ENCODE measurements at regions not wholly inside any gene's neighbourhood (a gene's known extent, or its start where the extent isn't known, plus 50 kb on each side); places are given as distances from the start of the nearest gene placed in this dataset.

GRCh38 chr17:33797181-33797580, 457.9 kb upstream of the CCL2 start:
- no peak for DNase-seq

GRCh38 chr17:33798308-33798707, 456.8 kb upstream of the CCL2 start:
- DNase-seq = no peak

- no peak for DNase-seq
These were observed 452.5 kb upstream of the CCL2 start for GRCh38 chr17:33802349-33803198.

GRCh38 chr17:33803199-33803685, 451.8 kb upstream of the CCL2 start:
- DNase-seq = no peak

GRCh38 chr17:33803686-33804085, 451.4 kb upstream of the CCL2 start:
- no peak for DNase-seq

- no peak for DNase-seq
These were observed 450.7 kb upstream of the CCL2 start for GRCh38 chr17:33804401-33804800.

GRCh38 chr17:33806631-33807030, 448.5 kb upstream of the CCL2 start:
- no peak for DNase-seq

GRCh38 chr17:33809748-33810147, 445.3 kb upstream of the CCL2 start:
- no peak for DNase-seq

- no peak for DNase-seq
These were observed 443.9 kb upstream of the CCL2 start for GRCh38 chr17:33811004-33811760.

GRCh38 chr17:33811984-33812577, 443.0 kb upstream of the CCL2 start:
- no peak for DNase-seq

- DNase-seq = no peak
These were observed 440.2 kb upstream of the CCL2 start for GRCh38 chr17:33814852-33815251.

- no peak for DNase-seq
These were observed 439.0 kb upstream of the CCL2 start for GRCh38 chr17:33816036-33816435.

GRCh38 chr17:33816842-33817617, 438.1 kb upstream of the CCL2 start:
- DNase-seq = no peak

GRCh38 chr17:33819539-33819938, 435.5 kb upstream of the CCL2 start:
- DNase-seq = no peak

- DNase-seq = no peak
These were observed 422.8 kb upstream of the CCL2 start for GRCh38 chr17:33832262-33832661.

- no peak for DNase-seq
These were observed 417.8 kb upstream of the CCL2 start for GRCh38 chr17:33837281-33837680.

GRCh38 chr17:33838281-33838680, 416.8 kb upstream of the CCL2 start:
- no peak for DNase-seq

- DNase-seq = no peak
These were observed 407.2 kb upstream of the CCL2 start for GRCh38 chr17:33847900-33848299.

- DNase-seq = no peak
These were observed 406.7 kb upstream of the CCL2 start for GRCh38 chr17:33848433-33848832.

- no peak for DNase-seq
These were observed 400.5 kb upstream of the CCL2 start for GRCh38 chr17:33854596-33854995.

- DNase-seq = no peak
These were observed 397.0 kb upstream of the CCL2 start for GRCh38 chr17:33858121-33858520.

- DNase-seq = no peak
These were observed 396.4 kb upstream of the CCL2 start for GRCh38 chr17:33858682-33859081.
